ENCODE measurements at regions not wholly inside any gene's neighbourhood (a gene's known extent, or its start where the extent isn't known, plus 50 kb on each side); places are given as distances from the start of the nearest gene placed in this dataset.

DNA sequence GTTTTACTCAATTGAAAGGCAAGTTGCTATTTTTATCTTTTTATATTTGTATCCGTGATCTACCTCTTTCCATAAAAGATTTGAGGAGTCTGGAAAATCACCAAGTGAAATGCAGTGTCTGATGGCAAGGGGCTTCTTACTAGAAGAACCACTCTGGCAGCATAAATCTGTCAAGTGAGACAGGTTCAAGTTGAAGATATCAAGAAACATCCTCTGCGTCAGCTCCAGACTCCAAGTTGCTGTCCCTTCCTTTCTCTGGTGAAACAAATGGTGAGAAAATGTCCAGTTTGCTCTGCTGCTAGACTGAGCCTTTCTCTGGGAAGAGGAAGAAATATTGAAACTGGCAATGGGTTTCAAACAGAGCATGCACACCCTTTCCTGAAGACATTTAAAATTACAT lies 411.2 kb downstream of the PLPP3 start:
- no peak for ATAC-seq
- Mint-ChIP-seq H3K4me1 (no peaks in the 10 kb centered on the region), H3K9me3 (no peaks in the 10 kb centered on the region), H3K36me3 (no peaks in the 10 kb centered on the region), H3K4me3 (no peak overlapping the region), H3K27me3 (peaks cover 25% of the 10 kb centered on the region), H3K27ac (no peak overlapping the region)

DNA sequence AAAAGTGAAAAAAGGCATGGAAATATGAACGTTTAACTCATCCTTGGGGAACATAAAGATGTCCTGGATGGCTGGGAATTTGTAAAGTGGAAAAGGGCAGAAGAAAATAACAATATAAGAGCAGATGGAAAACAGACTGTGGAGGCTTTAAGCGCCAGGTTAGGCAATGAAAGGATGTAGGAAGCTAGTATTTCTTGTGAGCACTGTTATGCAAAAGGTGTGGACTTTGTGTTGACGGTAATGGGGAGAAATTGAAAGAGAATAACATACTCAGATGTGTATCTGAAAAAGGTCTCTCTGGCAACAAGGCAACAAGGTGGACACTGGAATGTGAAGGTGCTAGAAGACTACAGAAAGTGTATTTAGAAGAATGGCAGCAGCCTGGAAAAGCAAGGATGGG lies 411.8 kb downstream of the PLPP3 start:
- Mint-ChIP-seq H3K36me3 (no peaks in the 10 kb centered on the region), H3K9me3 (no peaks in the 10 kb centered on the region), H3K4me3 (no peak overlapping the region), H3K27me3 (peaks cover 25% of the 10 kb centered on the region), H3K27ac (no peak overlapping the region), H3K4me1 (no peaks in the 10 kb centered on the region)
- ATAC-seq: no peak

DNA sequence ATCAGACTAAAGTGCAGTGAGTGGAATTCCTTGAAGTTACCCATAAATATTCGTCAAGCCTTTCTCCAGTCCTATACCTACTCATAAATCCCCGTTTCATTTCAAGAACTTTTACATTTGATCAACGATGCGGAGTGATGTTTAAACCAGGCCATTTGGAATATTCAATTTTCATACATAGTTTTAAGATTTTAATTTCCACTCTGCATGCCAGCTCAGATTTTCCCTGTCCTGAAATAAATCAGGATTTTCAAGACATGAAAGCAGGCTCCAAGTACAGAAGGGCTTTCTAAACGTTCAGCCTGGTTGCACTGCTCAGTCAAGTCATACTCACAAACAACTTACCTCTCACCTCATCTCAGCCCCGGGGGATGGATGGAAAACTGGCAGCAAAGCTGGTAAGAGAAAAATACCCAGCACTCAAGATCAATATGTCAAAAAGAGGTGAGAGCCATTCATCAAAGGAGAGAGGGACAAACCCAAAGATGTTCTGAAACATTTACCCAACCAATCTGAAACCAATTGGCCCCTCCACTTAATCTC lies 418.5 kb downstream of the PLPP3 start:
- no peak for ATAC-seq
- H3K36me3 Mint-ChIP-seq: no peaks in the 10 kb centered on the region
- H3K27me3 Mint-ChIP-seq: peaks cover 3% of the 10 kb centered on the region
- no peak overlapping the region for H3K27ac Mint-ChIP-seq
- no peaks in the 10 kb centered on the region for H3K4me1 Mint-ChIP-seq
- H3K9me3 Mint-ChIP-seq: no peaks in the 10 kb centered on the region
- no peak overlapping the region for H3K4me3 Mint-ChIP-seq

DNA sequence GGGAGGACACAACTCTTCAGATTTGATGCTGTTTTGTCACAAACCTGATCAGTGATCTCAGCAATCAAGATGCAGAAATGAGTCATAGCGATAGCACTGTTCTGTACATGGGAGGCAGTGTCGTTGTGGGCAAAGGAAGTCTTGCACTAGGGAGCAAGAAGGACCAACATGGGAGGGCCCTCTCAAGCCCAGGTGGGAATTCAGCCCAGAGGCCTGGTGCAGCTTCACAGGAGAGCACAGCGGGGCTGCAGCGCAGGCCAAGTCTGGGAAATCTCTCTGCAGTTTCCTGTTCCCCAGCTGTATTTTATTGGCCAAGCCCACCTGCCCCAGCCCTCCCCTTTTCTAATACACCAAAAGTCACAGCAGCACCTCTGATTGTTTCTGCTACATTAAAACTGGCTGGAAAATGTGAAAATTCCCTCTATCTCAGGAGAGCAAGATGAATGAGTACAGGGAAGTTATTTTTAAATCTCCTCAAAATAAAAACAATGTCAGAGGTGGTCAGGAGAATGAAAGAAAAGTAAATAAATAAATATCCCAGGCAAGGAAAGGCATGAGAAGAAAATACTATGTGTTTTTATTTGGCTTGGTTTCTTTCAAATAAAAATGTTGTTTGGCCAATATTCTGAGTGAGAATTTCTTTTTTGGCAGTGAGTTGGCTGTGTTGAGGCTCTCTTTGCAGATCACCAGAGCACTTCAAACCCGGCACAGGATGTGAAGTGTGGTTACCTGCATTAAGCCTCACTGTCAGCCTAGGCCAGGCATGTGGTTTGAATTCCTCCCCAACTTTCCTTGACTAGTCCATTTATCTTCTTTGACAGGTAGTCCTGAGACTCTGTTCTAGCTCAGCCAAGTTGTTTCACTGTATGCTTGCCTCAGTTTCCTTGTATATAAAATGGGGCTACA lies 422.1 kb downstream of the PLPP3 start:
- Mint-ChIP-seq H3K9me3 (peaks cover 3% of the 10 kb centered on the region), H3K4me3 (no peak overlapping the region), H3K27me3 (no peaks in the 10 kb centered on the region), H3K4me1 (no peaks in the 10 kb centered on the region), H3K36me3 (no peaks in the 10 kb centered on the region), H3K27ac (no peak overlapping the region)
- no peak for ATAC-seq

DNA sequence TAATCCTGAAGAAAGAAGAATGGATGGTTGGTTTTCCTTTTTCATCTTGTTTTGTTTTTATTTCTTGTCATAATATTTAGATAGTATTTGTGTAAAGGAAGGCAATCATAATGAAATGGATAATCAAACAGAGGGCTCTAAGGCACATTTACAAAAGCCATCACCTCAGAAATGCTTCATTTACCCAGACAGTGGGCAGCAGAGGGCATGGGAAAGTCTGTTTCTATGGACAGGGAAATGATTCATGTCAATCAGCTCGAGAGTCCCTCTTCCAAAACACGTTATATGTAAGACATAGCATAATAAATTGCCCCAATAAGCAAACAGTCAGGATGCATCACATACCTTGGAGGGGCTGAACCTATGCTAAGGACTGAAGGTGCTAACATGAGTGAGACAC lies 426.1 kb downstream of the PLPP3 start:
- H3K9me3 Mint-ChIP-seq: peaks cover 3% of the 10 kb centered on the region
- no peaks in the 10 kb centered on the region for H3K4me1 Mint-ChIP-seq
- ATAC-seq: no peak
- H3K27me3 Mint-ChIP-seq: no peaks in the 10 kb centered on the region
- no peak overlapping the region for H3K27ac Mint-ChIP-seq
- H3K4me3 Mint-ChIP-seq: no peak overlapping the region
- H3K36me3 Mint-ChIP-seq: no peaks in the 10 kb centered on the region

DNA sequence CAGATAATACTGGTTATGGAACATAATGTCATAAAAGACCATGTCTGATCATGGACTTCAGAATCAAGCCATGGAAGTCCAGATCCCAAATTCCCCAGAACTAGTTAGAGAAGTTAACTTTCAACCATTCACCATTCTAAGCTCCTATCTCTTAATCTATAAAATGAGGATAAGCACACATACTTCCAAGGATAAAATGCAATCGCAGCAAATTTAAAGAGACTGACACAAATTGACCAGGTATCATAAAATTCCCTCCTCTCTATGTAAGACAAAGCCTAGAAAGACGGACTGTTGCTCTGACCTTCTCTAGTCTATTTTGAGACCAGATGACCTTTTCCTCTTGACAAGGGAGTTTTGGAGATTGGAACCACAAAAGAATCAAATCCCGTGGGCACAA lies 426.7 kb downstream of the PLPP3 start:
- Mint-ChIP-seq H3K27ac (no peak overlapping the region), H3K27me3 (no peaks in the 10 kb centered on the region), H3K4me3 (no peak overlapping the region), H3K4me1 (no peaks in the 10 kb centered on the region), H3K36me3 (no peaks in the 10 kb centered on the region), H3K9me3 (peaks cover 3% of the 10 kb centered on the region)
- no peak for ATAC-seq

DNA sequence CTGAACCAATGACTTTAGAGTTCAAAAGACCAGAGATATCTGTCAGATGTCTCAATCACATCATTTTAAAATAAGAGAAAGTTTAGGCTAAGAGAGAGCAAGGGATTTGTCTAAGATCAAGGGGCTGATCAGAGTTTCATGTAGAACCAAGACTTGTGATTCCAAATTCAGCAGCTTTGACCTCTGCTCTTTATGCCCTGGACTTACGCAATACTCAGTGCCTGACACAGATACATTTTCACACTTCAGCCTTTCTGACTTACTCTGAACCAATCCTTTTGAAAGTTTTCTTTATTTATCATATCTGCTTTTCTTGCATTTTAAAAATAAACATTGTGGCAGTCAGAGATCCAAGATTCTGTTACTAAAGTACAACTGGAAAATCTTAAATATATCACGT lies 428.0 kb downstream of the PLPP3 start:
- no peak for ATAC-seq
- Mint-ChIP-seq H3K4me3 (no peak overlapping the region), H3K9me3 (peaks cover 3% of the 10 kb centered on the region)

DNA sequence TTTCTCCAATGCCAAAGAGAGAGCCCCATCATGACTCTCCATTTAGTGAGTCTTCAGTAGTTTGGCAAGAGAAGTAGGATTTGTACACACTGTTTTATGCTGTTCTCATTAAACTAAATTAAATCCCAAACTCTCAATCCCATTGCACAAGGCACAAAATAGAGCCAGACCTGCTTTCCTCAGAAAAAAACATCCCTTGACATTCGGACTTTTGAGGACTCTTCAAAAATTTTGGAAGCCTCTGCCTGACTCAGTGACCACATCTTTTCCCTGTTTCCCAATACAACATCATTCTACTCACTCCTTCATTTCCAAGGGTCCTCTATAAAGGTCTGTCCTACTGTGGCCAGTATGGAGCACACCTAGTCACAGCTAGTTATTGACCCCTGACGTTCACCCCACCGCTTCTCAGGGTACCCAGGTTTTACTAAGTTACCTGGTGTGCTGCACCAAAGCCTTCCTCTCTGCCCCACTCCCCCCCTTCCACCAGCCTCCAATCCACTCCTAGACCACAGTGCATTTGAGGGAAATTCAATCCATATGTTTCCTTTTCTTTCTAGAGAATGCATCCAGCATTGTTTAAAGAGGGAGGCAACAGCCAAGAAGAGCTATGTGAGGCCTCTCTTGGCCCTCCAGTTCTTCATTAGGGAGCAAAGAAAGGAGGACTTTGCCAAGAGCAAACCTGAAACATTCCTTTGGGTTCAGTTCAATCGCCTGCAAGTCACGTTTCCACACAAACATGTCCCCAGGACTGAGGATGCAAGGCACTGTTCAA lies 428.7 kb downstream of the PLPP3 start:
- no peak for ATAC-seq
- no peak overlapping the region for H3K4me3 Mint-ChIP-seq
- H3K36me3 Mint-ChIP-seq: no peaks in the 10 kb centered on the region
- H3K4me1 Mint-ChIP-seq: no peaks in the 10 kb centered on the region
- H3K27me3 Mint-ChIP-seq: no peaks in the 10 kb centered on the region
- no peak overlapping the region for H3K27ac Mint-ChIP-seq
- H3K9me3 Mint-ChIP-seq: peaks cover 3% of the 10 kb centered on the region

More for the DNA sequence above, 428.0 kb downstream of the PLPP3 start:
- Mint-ChIP-seq H3K4me1 (no peaks in the 10 kb centered on the region), H3K36me3 (no peaks in the 10 kb centered on the region), H3K27ac (no peak overlapping the region), H3K27me3 (no peaks in the 10 kb centered on the region)

DNA sequence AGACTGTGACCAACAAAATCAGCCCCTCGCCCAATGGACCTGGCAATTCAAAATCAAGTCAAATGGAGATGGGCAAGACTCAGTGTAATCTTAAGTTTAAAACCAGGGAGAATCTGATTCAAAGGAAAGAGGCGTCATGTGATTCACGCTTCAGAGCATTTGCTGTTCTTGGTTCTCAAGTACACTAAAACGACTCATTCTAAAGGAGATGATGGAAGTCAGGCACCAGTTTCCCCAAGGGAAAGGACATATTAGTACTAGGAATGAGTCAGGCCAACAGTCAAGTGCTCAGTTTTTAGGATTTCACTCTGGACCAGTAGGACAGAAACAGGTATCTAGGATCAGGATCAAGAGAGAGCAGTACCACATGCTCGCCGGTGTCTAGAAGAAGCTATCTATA lies 429.6 kb downstream of the PLPP3 start:
- no peaks in the 10 kb centered on the region for H3K4me1 Mint-ChIP-seq
- no peaks in the 10 kb centered on the region for H3K27me3 Mint-ChIP-seq
- H3K4me3 Mint-ChIP-seq: no peak overlapping the region
- no peak for ATAC-seq
- H3K27ac Mint-ChIP-seq: no peak overlapping the region
- no peaks in the 10 kb centered on the region for H3K9me3 Mint-ChIP-seq
- H3K36me3 Mint-ChIP-seq: no peaks in the 10 kb centered on the region

DNA sequence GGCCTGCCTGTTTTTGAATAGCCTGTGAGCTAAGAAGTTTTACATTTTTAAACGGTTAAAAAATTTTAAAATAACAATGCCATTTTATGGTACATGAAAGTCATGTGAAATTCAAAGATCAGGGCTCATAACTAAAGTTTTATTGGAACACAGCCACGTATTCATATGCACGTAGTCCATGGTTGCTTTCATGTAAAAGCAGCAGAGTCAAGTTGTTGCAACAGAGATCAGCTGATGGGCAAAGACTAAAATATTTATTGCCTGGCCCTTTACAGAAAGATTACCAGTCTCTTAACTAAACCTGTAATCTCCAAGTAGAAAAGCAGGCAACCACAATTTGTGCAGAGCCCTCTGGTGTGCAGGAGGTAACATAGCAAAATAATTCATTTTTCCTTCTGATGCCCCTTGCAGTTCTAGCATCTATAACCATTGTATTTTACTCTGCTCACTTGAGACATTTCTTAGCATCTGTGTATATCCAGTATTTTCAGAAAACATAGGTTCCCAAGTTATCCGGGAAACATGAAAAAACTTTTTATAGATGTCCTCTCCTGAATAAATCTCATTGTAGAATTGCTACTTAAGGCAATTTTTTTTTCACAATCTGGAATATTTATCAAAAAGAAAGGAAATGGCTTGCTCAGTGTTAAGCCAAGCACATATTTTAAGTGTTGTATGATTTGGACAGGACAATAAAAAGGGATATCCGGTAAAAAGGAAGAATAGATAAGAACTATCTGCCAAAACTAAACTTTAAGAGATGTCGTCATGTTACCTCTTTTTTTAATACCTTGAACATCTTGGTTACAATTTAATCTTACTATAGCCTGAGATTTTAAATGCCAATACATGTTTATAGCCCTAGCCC lies 430.8 kb downstream of the PLPP3 start:
- Mint-ChIP-seq H3K36me3 (no peaks in the 10 kb centered on the region), H3K27ac (no peak overlapping the region), H3K4me3 (no peak overlapping the region), H3K4me1 (no peaks in the 10 kb centered on the region), H3K27me3 (no peaks in the 10 kb centered on the region), H3K9me3 (no peaks in the 10 kb centered on the region)
- ATAC-seq: no peak

DNA sequence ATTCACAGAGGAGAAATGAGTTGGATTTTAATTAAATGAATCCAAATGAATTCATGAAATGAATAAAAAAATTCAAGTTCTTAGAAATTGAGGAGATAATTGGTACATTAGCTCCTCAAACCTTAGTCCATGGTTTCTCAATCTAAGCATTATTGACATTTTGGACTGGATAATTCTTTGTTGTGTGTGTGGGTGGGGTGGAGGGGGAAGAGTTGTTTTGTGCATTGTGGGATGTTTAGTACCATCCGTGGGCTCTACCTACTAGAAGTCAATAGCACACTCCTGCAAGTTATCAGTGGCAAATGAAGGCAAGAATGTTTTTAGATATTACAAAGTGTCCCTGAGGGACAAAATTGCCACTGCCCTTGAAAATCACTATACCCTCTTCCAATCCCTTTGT lies 431.9 kb downstream of the PLPP3 start:
- no peaks in the 10 kb centered on the region for H3K27me3 Mint-ChIP-seq
- no peak for ATAC-seq
- H3K9me3 Mint-ChIP-seq: no peaks in the 10 kb centered on the region
- H3K4me1 Mint-ChIP-seq: no peaks in the 10 kb centered on the region
- no peaks in the 10 kb centered on the region for H3K36me3 Mint-ChIP-seq
- H3K27ac Mint-ChIP-seq: no peak overlapping the region
- H3K4me3 Mint-ChIP-seq: no peak overlapping the region

DNA sequence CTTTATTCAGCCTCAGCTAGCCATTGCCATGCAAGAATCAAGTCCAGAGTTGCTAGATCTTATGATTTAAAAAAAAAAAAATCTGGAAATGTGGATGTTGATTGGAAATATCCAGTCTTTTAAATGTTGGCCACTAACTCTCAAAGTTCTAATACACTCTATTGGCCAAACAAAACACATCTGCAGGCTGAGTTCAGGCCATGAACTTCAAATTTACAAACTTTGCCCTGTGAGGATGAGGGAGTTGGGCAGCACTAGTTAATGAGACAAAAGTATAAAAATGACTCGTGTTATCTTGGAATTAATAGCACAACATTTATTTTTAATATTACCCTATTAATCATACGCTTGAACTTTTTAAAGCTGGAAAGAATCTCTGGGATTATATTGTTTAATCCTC lies 432.3 kb downstream of the PLPP3 start:
- no peaks in the 10 kb centered on the region for H3K36me3 Mint-ChIP-seq
- no peak overlapping the region for H3K4me3 Mint-ChIP-seq
- no peak for ATAC-seq
- H3K9me3 Mint-ChIP-seq: no peaks in the 10 kb centered on the region
- H3K4me1 Mint-ChIP-seq: no peaks in the 10 kb centered on the region
- no peaks in the 10 kb centered on the region for H3K27me3 Mint-ChIP-seq
- no peak overlapping the region for H3K27ac Mint-ChIP-seq

DNA sequence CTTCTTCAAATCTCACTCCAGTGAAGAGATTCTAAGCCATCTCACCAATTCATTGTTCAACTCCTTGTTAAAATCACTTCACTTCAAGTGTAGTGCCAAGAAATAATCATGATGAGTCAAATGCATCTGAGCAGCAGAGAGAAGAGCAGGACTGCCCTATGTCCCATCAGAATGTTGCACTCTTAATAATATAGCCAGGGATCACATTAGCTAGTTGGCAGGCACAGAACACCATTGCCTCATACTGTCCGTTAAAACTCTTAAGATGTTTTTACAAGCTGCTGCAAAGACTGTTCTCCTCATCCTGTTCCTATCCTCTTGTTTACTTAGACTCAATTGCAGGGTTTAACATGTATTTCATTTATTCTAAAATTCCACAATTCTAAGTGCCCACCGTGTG lies 432.9 kb downstream of the PLPP3 start:
- Mint-ChIP-seq H3K4me3 (no peak overlapping the region), H3K36me3 (no peaks in the 10 kb centered on the region), H3K27me3 (no peaks in the 10 kb centered on the region), H3K9me3 (no peaks in the 10 kb centered on the region), H3K27ac (no peak overlapping the region), H3K4me1 (no peaks in the 10 kb centered on the region)
- no peak for ATAC-seq

DNA sequence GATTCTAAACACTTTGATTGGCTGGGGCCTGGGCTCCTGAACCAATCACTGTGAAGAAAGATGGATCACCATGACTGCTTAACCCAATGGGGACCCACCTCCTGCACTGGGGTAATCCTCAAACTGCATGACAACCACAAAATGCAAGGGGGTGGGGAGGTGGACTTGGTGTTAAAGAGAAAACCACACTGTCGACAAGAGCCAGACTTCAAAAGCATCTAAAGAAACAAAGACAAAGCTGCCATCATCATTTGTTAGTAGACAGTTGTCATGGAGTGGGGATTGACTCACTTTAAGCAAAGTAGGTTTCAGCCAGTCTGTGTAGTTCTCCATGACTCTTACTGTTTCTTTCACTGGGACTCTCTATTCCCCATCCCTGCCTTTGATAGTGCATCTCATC lies 433.8 kb downstream of the PLPP3 start:
- no peak for ATAC-seq
- H3K4me1 Mint-ChIP-seq: no peaks in the 10 kb centered on the region
- no peak overlapping the region for H3K27ac Mint-ChIP-seq

DNA sequence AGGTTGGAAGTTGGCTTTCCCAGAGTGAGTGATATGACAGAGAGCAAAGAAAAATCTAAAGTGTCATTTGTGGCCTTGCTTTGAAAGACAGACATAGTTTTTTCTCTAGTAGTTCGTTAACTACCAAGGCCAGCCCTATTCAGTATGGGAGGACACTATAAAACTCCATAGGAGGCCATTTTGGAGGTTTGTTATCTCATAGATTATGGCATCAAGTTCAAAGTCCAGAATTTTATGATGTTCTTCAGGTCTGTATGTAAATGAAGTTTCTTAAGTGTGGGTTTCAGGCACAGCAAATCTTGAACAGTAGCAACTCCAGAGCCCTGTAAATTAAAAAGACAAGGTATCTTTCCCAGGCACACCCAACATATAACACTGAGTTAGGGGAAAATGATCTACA lies 437.1 kb downstream of the PLPP3 start:
- H3K4me1 Mint-ChIP-seq: peaks cover 6% of the 10 kb centered on the region
- H3K4me3 Mint-ChIP-seq: no peak overlapping the region
- no peaks in the 10 kb centered on the region for H3K9me3 Mint-ChIP-seq
- no peak overlapping the region for H3K27ac Mint-ChIP-seq
- H3K27me3 Mint-ChIP-seq: peaks cover 16% of the 10 kb centered on the region
- no peaks in the 10 kb centered on the region for H3K36me3 Mint-ChIP-seq
- ATAC-seq: no peak

More for the DNA sequence above, 433.8 kb downstream of the PLPP3 start:
- no peak overlapping the region for H3K4me3 Mint-ChIP-seq
- no peaks in the 10 kb centered on the region for H3K36me3 Mint-ChIP-seq
- H3K9me3 Mint-ChIP-seq: no peaks in the 10 kb centered on the region
- H3K27me3 Mint-ChIP-seq: no peaks in the 10 kb centered on the region
